Coronary artery (tissue), 2 donors: ENCODE measurements at regions not wholly inside any gene's neighbourhood (a gene's known extent, or its start where the extent isn't known, plus 50 kb on each side); places are given as distances from the start of the nearest gene placed in this dataset.

ENCODE experiments used
- DNase-seq: peaks from one replicate; pipeline ENCODE4 v3.0.0-alpha.2; 2017; ENCODE audit warnings: low spot score
- H3K27ac ChIP-seq, 2 donors: fragments of 200-600 bp; sonication (generic); one replicate each; pipeline ENCODE4 v1.5.1; 2016 to 2019
- H3K4me3 ChIP-seq: fragments of 200-600 bp; sonication (generic); 2 replicates; pipeline ENCODE4 v1.5.1; 2016; ENCODE audit warnings: mild to moderate bottlenecking, moderate library complexity
- CTCF ChIP-seq: fragments of 200-600 bp; sonication (generic); IDR thresholded peaks from one replicate; pipeline ENCODE4 v1.5.1; 2019; ENCODE audit warnings: antibody characterized with exemption

GRCh38 chr5:86155796-86156195, 461.9 kb upstream of the COX7C start:
- H3K4me3 ChIP-seq = no peak overlapping the region
- no peak overlapping the region for H3K27ac ChIP-seq
- DNase-seq = no peak
- no peak for TF ChIP-seq CTCF

GRCh38 chr5:86170194-86170593, 447.5 kb upstream of the COX7C start:
- Histone ChIP-seq H3K27ac (no peak overlapping the region), H3K4me3 (no peak overlapping the region)
- TF ChIP-seq CTCF = no peak
- DNase-seq = no peak

- Histone ChIP-seq H3K27ac (no peak overlapping the region), H3K4me3 (no peak overlapping the region)
- no peak for TF ChIP-seq CTCF
- no peak for DNase-seq
Observed at GRCh38 chr5:86175224-86175623, 442.5 kb upstream of the COX7C start.

- TF ChIP-seq CTCF = no peak
- no peak for DNase-seq
- no peak overlapping the region for H3K4me3 ChIP-seq
Observed at GRCh38 chr5:86199287-86199686, 418.5 kb upstream of the COX7C start.

GRCh38 chr5:86228147-86228546, 389.6 kb upstream of the COX7C start:
- no peak overlapping the region for H3K27ac ChIP-seq
- DNase-seq = no peak
- TF ChIP-seq CTCF = no peak
- no peak overlapping the region for H3K4me3 ChIP-seq

More at GRCh38 chr5:86199287-86199686, 418.5 kb upstream of the COX7C start:
- H3K27ac ChIP-seq = no peak overlapping the region

GRCh38 chr5:86232246-86232645, 385.5 kb upstream of the COX7C start:
- DNase-seq = no peak
- no peak overlapping the region for H3K4me3 ChIP-seq

More at GRCh38 chr5:86232246-86232645, 385.5 kb upstream of the COX7C start:
- H3K27ac ChIP-seq = no peak overlapping the region
- no peak for TF ChIP-seq CTCF
